H1 (cell line): ENCODE measurements at regions not wholly inside any gene's neighbourhood (a gene's known extent, or its start where the extent isn't known, plus 50 kb on each side); places are given as distances from the start of the nearest gene placed in this dataset.

Source experiments
- TF ChIP-seq, protein P1 (sequence below): IDR thresholded peaks from 2 replicates; pipeline ENCODE4 v1.6.1; 2011; ENCODE audit warnings: low read depth, mild to moderate bottlenecking, low read length; ENCODE audit not compliant: insufficient read depth

DNA sequence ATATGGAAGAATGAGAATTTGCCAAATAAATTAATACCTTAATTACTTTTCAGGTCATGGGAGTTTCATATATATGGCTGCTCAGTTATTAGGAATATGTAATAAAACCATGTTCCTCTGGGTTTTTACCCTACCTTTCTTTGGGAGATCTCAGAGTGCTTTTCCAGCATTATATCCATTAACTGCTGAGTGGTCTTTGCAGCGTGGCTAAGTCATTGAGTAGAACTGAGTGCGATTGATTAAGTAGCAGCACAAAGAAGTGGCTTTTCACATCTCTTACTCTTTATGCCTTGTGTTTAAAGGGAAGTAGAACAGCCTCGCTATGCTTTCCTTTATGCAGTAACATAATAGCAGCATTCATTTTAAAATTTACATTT, 340.1 kb downstream of the SNAPC1 start (continued):
- TF ChIP-seq, protein P1, sequence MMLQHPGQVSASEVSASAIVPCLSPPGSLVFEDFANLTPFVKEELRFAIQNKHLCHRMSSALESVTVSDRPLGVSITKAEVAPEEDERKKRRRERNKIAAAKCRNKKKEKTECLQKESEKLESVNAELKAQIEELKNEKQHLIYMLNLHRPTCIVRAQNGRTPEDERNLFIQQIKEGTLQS, result no peak
